ENCODE measurements at regions not wholly inside any gene's neighbourhood (a gene's known extent, or its start where the extent isn't known, plus 50 kb on each side); places are given as distances from the start of the nearest gene placed in this dataset.

GRCh38 chr5:68793074-68793473 is 300.7 kb upstream of the SLC30A5 start:
- no TSS peak for BruUV-seq (replicated peaks)
- no peaks in the 10 kb centered on the region for H3K4me1 ChIP-seq (ENCODE audit: insufficient read depth, low read length)
- intact Hi-C loops (cut with micrococcal nuclease; ENCODE audit: unreplicated experiment) (no loop called here), in situ Hi-C loops (cut with HindIII; ENCODE audit: extremely low pct_ligation_motif_present, low pct_unique_long_range_greater_than_20kb) (no loop called here)
- no peak overlapping the region for H3K4me2 ChIP-seq (ENCODE audit: low read depth, low read length)
- no peaks in the 10 kb centered on the region for H4K20me1 ChIP-seq (ENCODE audit: insufficient read depth, low read length)
- no peak for FAIRE-seq
- no peaks in the 10 kb centered on the region for H3K9me3 ChIP-seq (ENCODE audit: low read length)
- DNase-seq (ENCODE audit: low spot score), result no peak
- H3K36me3 ChIP-seq (replicated peaks in 1 of 2; ENCODE audit: control insufficient read depth in 1 of 2, insufficient read depth in 2 of 2, low read length in 2 of 2), result no peaks in the 10 kb centered on the region
- 0 out of 5 replicates have a peak, but pooled peaks cover 0 to 2% of the 10 kb centered on the region in 2 experiments for H3K27me3 ChIP-seq (ENCODE audit: control insufficient read depth in 1 of 2, insufficient read depth in 2 of 2, low read length in 2 of 2)
- ChIA-PET POLR2A (no interaction called here), CTCF (ENCODE audit: low intra/inter-chr PET ratio, low total read pairs) (no interaction called here)
- TF ChIP-seq ZNF883 (CRISPR knock-in tag; IDR thresholded peaks at IDR 0.05; ENCODE audit: not compliant biosample characterization) (no peak), AGO2 (optimal IDR thresholded peaks at IDR 0.05; ENCODE audit: low read depth, low read length) (no peak), NFKBIZ (CRISPR knock-in tag; IDR thresholded peaks at IDR 0.05) (no peak), NR2C2 (CRISPR knock-in tag; IDR thresholded peaks at IDR 0.05; ENCODE audit: borderline replicate concordance) (no peak), HMGA1 (CRISPR knock-in tag; conservative IDR thresholded peaks at IDR 0.05) (no peak), TRIM22 (IDR thresholded peaks at IDR 0.05) (no peak)
- no peak overlapping the region for H2AFZ ChIP-seq (ENCODE audit: low read length)
- H3K27ac ChIP-seq (ENCODE audit: extremely low read length, insufficient read depth, low read length), result no peak overlapping the region
- H3K9ac ChIP-seq (ENCODE audit: insufficient read depth, low read depth, low read length), result no peak overlapping the region
- 5% methylated on average over 1 of the region's 1 CpG for WGBS (ENCODE audit: low lambda C conversion rate)
- H3K79me2 ChIP-seq (ENCODE audit: insufficient read depth, low read length), result no peaks in the 10 kb centered on the region
- H3K4me3 ChIP-seq (replicated peaks in 1 of 3; ENCODE audit: insufficient read depth in 1 of 3, low read depth in 2 of 3, low read length in 3 of 3), result no peak overlapping the region
- ATAC-seq, result no peak

- POLR2A ChIA-PET, result no interaction called here
- no peak overlapping the region for H3K9ac ChIP-seq (ENCODE audit: insufficient read depth, low read depth, low read length)
- H4K20me1 ChIP-seq (ENCODE audit: insufficient read depth, low read length), result no peaks in the 10 kb centered on the region
- TF ChIP-seq NR2F1 (CRISPR knock-in tag; IDR thresholded peaks at IDR 0.05), result no peak
- no peak for TF ChIP-seq HINFP (CRISPR knock-in tag; IDR thresholded peaks at IDR 0.05; ENCODE audit: low read depth)
- no peak for TF ChIP-seq PREB (CRISPR knock-in tag; IDR thresholded peaks at IDR 0.05)
- TF ChIP-seq MIXL1 (CRISPR knock-in tag; IDR thresholded peaks at IDR 0.05), result no peak
- TF ChIP-seq FOXO4 (CRISPR knock-in tag; conservative IDR thresholded peaks at IDR 0.05), result no peak
- no peak for TF ChIP-seq ZNF234 (CRISPR knock-in tag; conservative IDR thresholded peaks at IDR 0.05)
- no peak for TF ChIP-seq ZNF879 (CRISPR knock-in tag; IDR thresholded peaks at IDR 0.05)
- FAIRE-seq, result no peak
- H3K4me2 ChIP-seq (ENCODE audit: low read depth, low read length), result no peak overlapping the region
- H3K79me2 ChIP-seq (ENCODE audit: insufficient read depth, low read length), result no peaks in the 10 kb centered on the region
- no peaks in the 10 kb centered on the region for H3K36me3 ChIP-seq (replicated peaks in 1 of 2; ENCODE audit: control insufficient read depth in 1 of 2, insufficient read depth in 2 of 2, low read length in 2 of 2)
- no peak overlapping the region for H2AFZ ChIP-seq (ENCODE audit: low read length)
- H3K27ac ChIP-seq (ENCODE audit: extremely low read length, insufficient read depth, low read length), result no peak overlapping the region
- BruUV-seq (replicated peaks), result no TSS peak
- ATAC-seq, result no peak
- CTCF ChIA-PET (ENCODE audit: low intra/inter-chr PET ratio, low total read pairs), result no interaction called here
- WGBS (ENCODE audit: low lambda C conversion rate), result 12% methylated on average over 4 of the region's 4 CpGs
- in situ Hi-C loops (cut with HindIII; ENCODE audit: extremely low pct_ligation_motif_present, low pct_unique_long_range_greater_than_20kb), result no loop called here
- no peak for DNase-seq (ENCODE audit: low spot score)
- 0 out of 5 replicates have a peak, but pooled peaks cover 0 to 2% of the 10 kb centered on the region in 2 experiments for H3K27me3 ChIP-seq (ENCODE audit: control insufficient read depth in 1 of 2, insufficient read depth in 2 of 2, low read length in 2 of 2)
- H3K9me3 ChIP-seq (ENCODE audit: low read length), result no peaks in the 10 kb centered on the region
- H3K4me1 ChIP-seq (ENCODE audit: insufficient read depth, low read length), result no peaks in the 10 kb centered on the region
- H3K4me3 ChIP-seq (replicated peaks in 1 of 3; ENCODE audit: insufficient read depth in 1 of 3, low read depth in 2 of 3, low read length in 3 of 3), result no peak overlapping the region
- intact Hi-C loops (cut with micrococcal nuclease; ENCODE audit: unreplicated experiment), result no loop called here
Observed at GRCh38 chr5:68793993-68794392, 299.8 kb upstream of the SLC30A5 start.

Measured in HepG2 (cell line).